Heart right ventricle (tissue), 16 donors: ENCODE measurements at regions not wholly inside any gene's neighbourhood (a gene's known extent, or its start where the extent isn't known, plus 50 kb on each side); places are given as distances from the start of the nearest gene placed in this dataset.

ENCODE experiments used
- ATAC-seq, 8 donors: fragments of 200-7000 bp; cut with Tn5 transposase; one replicate each; pipeline ENCODE4 v1.9.1; 2020; ENCODE audit warnings: mild to moderate bottlenecking in 8 of 8, moderate library complexity in 8 of 8, moderate number of reproducible peaks in 1 of 8
- DNase-seq, 2 donors: peaks; one replicate each; pipeline ENCODE4 v3.0.0-alpha.2; 2020
- H3K27ac ChIP-seq, 10 donors: fragments of 200-600 bp; sonication (generic) in 2 of 10; one replicate each; pipeline versions ENCODE4 v1.5.0 to v1.8.0; 2020 to 2022; ENCODE audit warnings: mild to moderate bottlenecking in 3 of 10
- H3K27me3 ChIP-seq, 7 donors: fragments of 200-600 bp; one replicate each; pipeline ENCODE4 v1.8.0; 2021 to 2022; ENCODE audit warnings: mild to moderate bottlenecking in 2 of 7
- H3K36me3 ChIP-seq, 9 donors: fragments of 200-600 bp; sonication (generic) in 1 of 9; one replicate each; pipeline versions ENCODE4 v1.5.0 to v1.8.0; 2020 to 2022; ENCODE audit warnings: mild to moderate bottlenecking in 2 of 9
- H3K4me1 ChIP-seq, 9 donors: fragments of 200-600 bp; sonication (generic) in 1 of 9; one replicate each; pipeline versions ENCODE4 v1.5.0 to v1.8.0; 2020 to 2022; ENCODE audit warnings: mild to moderate bottlenecking in 4 of 9
- H3K4me3 ChIP-seq, 10 donors: fragments of 200-600 bp; sonication (generic) in 2 of 10; one replicate each; pipeline versions ENCODE4 v1.5.0 to v1.8.0; 2020 to 2022; ENCODE audit warnings: mild to moderate bottlenecking in 7 of 10, moderate library complexity in 2 of 10
- H3K9me3 ChIP-seq, 11 donors: fragments of 200-600 bp in 10 of 11; sonication (generic) in 2 of 11; one replicate each; pipeline versions ENCODE4 v1.5.0 to v1.8.0; 2013 to 2022; ENCODE audit warnings: mild to moderate bottlenecking in 2 of 11, control low read depth in 1 of 11, moderate library complexity in 1 of 11
- WGBS, 2 donors: extraction: QIAGEN DNeasy Blood & Tissue Kit; methylation state at CpG; one replicate each; pipeline ENCODE4 v1.1.7; 2013; ENCODE audit warnings: inconsistent platforms in 1 of 2; 5-methylcytosine and 5-hydroxymethylcytosine counted together
- intact Hi-C, 10 donors: fragments of 100-400 bp; cut with DNase I; formaldehyde crosslinking; loops; one replicate each; pipeline versions ENCODE4 v1.11.1 to v1.14.2; 2022
- TF ChIP-seq, protein P1 (sequence below), 9 donors: fragments of 200-600 bp; sonication (generic) in 2 of 9; IDR thresholded peaks; one replicate each; pipeline versions ENCODE4 v1.5.0 to v1.8.0; 2021 to 2022; ENCODE audit warnings: antibody characterized with exemption in 9 of 9, mild to moderate bottlenecking in 5 of 9, moderate library complexity in 1 of 9
- donor health status: Arrhythmogenic right ventricular cardiomyopathy.
- donor health status: ischemic (EF 13 %, LVEDD 7.1; RV severe dilation, severe dysfunction).
- donor health status: healthy with polysubstance abuse.
- donor health status: DM: no; HTN: yes; CAD: no.
- donor health status: DM: no; HTN: no; CAD: no.
- donor health status: ischemic (EF 25% LVEDD 6.9; RV normal size, moderate dysfunction).
- donor health status: ischemic (EF 25% LVEDD 5.7; RV mildly dilated, moderate dysfunction).
- donor health status: healthy.
- donor health status: DM: yes; HTN: yes; CAD: no.
- donor health status: Ischemic cardiomyopathy.
- donor health status: ischemic (EF 35%, LVEDD 5.7; RV mildly dilated, moderate dysfunction).
- donor health status: nonischemic (EF 11% LVEDD 7.7; RV severe dilation, severe dysfunction).
- donor health status: DM: yes; HTN: yes; CAD: no.
- donor health status: PGD.
- donor health status: ischemic (EF 29% LVEDD 5.4; RV normal size, mild dysfunction).
- donor health status: nonischemic (EF 23%, LVEDD 6.1; RV moderate dilation, normal function).

DNA sequence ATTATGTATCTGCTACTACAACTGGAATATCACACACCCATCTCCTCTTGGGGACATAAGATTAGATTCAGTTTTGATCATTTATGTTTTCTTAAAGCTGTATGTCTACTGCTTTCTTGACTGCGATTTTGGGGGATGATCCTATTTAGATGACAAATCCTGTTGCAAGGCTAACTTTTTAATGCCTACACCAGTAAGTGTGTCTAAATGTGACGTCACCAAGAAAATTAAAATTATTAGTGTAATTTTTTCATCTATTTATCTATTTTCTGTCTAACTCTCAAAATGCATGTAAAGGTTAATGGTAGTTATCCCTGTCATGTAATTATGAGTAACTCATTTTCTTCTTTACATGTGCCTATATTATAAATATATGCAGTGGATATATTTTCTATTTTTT is 170.9 kb upstream of the PPFIA2 start:
- 82 to 87% methylated on average over 2 of the region's 2 CpGs for WGBS, 2 donors
- Histone ChIP-seq H3K4me3 (no peak overlapping the region), H3K27me3 (no peaks in the 10 kb centered on the region), H3K4me1 (no peaks in the 10 kb centered on the region), H3K9me3 (peaks cover 0 to 8% (median 0%) of the 10 kb centered on the region in 11 donors), H3K27ac (no peak overlapping the region), H3K36me3 (no peaks in the 10 kb centered on the region)
- ATAC-seq (no peak), DNase-seq (no peak)
- TF ChIP-seq, protein P1, sequence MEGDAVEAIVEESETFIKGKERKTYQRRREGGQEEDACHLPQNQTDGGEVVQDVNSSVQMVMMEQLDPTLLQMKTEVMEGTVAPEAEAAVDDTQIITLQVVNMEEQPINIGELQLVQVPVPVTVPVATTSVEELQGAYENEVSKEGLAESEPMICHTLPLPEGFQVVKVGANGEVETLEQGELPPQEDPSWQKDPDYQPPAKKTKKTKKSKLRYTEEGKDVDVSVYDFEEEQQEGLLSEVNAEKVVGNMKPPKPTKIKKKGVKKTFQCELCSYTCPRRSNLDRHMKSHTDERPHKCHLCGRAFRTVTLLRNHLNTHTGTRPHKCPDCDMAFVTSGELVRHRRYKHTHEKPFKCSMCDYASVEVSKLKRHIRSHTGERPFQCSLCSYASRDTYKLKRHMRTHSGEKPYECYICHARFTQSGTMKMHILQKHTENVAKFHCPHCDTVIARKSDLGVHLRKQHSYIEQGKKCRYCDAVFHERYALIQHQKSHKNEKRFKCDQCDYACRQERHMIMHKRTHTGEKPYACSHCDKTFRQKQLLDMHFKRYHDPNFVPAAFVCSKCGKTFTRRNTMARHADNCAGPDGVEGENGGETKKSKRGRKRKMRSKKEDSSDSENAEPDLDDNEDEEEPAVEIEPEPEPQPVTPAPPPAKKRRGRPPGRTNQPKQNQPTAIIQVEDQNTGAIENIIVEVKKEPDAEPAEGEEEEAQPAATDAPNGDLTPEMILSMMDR (IDR thresholded peaks at IDR 0.05): no peak
- intact Hi-C loops: loop anchor here in 1 of 10 donors (5.0 kb wide), 1 partner anchor 207 kb away; no protein-coding TSS in a partner anchor

DNA sequence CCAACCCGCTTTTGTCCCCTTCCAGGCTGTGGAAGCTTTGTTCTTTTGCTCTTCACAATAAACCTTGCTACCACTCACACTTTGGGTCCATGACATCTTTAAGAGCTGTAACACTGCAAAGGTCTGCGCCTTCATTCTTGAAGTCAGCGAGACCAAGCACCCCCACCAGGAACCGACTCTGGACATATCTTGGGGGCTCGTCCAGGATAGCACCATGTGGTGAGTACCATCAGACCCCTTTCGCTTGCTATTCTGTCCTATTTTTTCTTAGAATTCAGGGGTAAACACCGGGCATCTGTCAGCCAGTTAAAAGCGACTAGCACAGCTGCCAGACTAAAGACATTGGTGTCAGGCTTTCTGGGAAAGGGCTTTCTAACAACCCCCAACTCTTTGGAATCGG is 137.6 kb upstream of the PPFIA2 start:
- no peak overlapping the region for H3K27ac ChIP-seq
- ATAC-seq (no peak), DNase-seq (no peak)
- peaks cover 0 to 47% (median 17%) of the 10 kb centered on the region in 11 donors for H3K9me3 ChIP-seq
- no peaks in the 10 kb centered on the region for H3K36me3 ChIP-seq
- intact Hi-C loops: no loop called here
- H3K27me3 ChIP-seq: no peaks in the 10 kb centered on the region
- TF ChIP-seq, protein P1 (IDR thresholded peaks at IDR 0.05): no peak
- no peak overlapping the region for H3K4me3 ChIP-seq
- WGBS, 2 donors: 89 to 90% methylated on average over 9 of the region's 9 CpGs
- H3K4me1 ChIP-seq: no peaks in the 10 kb centered on the region

DNA sequence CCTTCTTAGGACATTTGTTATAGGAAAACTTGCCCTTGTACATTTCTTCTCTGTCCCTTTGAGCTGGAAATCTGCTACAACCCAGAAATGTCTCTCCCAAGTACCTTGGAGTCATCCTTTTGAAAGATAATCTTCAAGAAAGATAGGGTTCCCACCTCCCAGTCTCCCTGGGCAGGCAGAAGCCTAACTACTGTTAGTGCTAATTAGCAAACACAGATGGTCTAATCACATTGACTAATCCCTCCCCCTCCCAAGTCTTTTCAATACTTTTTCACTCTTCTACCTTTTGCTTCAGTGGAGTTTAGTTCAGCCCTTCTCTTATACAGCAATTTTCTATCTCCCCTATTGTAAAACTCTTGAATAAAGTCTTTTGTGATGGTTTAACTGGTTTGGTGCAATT is 129.8 kb upstream of the PPFIA2 start:
- H3K36me3 ChIP-seq: no peaks in the 10 kb centered on the region
- TF ChIP-seq, protein P1 (IDR thresholded peaks at IDR 0.05): no peak

DNA sequence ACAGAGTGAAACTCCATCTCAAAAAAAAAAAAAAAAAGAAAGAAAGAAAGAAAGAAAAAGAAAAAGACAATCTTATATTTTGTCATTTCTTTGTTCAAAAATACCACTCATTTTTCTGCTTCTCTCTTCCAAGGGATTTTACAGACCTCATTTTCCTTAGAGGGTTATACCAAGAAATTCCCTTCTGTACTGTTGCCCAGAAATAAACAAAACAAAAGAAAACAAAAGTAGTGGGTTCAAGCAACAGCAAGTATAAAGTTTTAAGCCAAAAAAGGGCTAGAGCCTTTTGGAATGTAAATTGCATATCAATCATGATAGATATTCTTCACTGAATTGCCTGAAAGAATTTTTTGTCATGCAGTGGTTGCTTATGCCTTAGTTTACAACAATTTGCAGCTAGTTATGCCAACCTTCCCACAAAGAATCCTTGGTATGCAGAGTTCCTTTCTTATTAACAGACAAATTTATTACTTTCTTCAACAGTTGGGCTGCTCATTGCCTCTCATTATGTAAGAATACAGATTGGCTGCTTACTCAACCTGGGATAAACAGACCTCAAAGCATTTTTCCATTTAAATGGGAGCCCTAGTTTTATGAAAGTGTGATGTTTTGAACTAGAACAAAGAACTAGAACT is 129.1 kb upstream of the PPFIA2 start:
- Histone ChIP-seq H3K27ac (no peak overlapping the region), H3K36me3 (no peaks in the 10 kb centered on the region), H3K4me3 (no peak overlapping the region), H3K9me3 (no peaks in the 10 kb centered on the region), H3K27me3 (no peaks in the 10 kb centered on the region), H3K4me1 (no peaks in the 10 kb centered on the region)
- no peak for DNase-seq
- TF ChIP-seq, protein P1 (IDR thresholded peaks at IDR 0.05): no peak
- intact Hi-C loops: no loop called here
- ATAC-seq: no peak

More for the DNA sequence above, 129.8 kb upstream of the PPFIA2 start:
- Histone ChIP-seq H3K27me3 (no peaks in the 10 kb centered on the region), H3K4me1 (no peaks in the 10 kb centered on the region), H3K27ac (no peak overlapping the region), H3K4me3 (no peak overlapping the region), H3K9me3 (no peaks in the 10 kb centered on the region)
- DNase-seq (no peak), ATAC-seq (no peak)
- intact Hi-C loops: no loop called here
